Activated T-cell treated with anti-CD3 and anti-CD28 coated beads for 1 hour (primary cell): ENCODE measurements at regions not wholly inside any gene's neighbourhood (a gene's known extent, or its start where the extent isn't known, plus 50 kb on each side); places are given as distances from the start of the nearest gene placed in this dataset.
A peak's percentile ranks its signal among the peaks of the same experiment; 100 is the strongest.
"Not testable (repeated sequence)": the region's sequence is repeated elsewhere in the genome, so short reads cannot be mapped to it uniquely, and the experiment has no call there.

Experiments
- DNase-seq: peaks from one replicate; pipeline ENCODE4 v3.0.0-alpha.2; 2020; ENCODE audit warnings: low read depth

DNA sequence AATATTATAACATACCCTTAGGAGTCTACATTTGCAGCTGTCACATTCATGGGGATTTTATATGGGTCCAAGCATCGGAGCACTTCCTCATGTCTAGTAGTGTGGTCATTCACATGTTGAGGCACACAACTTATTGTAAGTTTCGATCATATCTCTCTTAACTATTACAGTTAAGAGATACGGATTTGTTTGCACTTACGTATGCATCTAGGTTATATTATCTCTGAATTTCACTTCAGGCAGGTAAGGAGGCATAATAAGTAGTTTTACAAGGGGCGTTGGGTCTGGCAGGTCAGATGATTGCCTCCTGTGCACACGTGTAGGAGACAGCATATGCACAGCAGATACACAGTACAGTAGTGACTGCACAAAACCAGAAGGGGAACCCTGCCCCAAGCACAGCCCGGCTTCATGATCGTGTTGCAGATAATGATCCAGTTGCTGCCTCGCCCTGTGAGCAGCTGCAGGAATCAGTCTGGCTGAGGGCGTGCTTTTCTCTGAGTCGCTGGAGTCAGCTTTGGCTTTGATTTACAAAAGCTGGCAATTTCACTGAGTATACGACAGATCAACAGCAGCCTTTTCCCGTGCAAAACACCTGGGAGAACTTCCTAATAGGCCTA is 302.9 kb upstream of the GATB start:
- DNase-seq: no peak

DNA sequence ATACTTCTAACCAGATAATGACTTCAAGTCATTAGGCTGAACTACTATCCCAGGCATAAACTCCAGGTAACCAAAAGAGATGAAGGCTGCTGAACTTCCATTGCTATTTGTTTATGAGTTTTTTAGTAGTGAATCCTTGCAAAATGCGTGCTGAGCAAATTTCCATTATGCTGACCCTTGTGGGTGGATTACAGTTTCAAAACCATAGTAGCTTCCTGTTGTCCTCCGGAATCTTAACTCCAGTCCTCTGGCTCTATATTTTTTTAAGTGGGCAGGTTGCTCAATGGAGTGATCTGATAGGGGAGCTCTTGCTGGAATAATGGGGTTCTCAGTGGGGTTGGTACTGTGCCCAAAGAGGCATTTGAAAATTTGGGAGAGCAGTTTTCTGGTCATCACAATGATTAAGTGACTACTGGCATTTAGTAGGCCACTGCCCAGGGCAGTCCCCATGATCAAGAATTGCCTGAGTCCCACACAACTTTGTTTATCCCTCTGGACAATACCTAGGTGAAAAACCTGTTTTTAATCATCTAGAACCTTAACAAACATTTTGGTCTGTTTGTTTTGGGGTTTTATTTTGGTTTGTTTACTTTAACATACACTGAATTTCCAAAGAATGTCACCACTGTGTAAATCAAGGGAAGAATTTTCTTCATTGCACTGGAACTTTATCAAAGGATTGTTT is 302.3 kb upstream of the GATB start:
- no peak for DNase-seq

DNA sequence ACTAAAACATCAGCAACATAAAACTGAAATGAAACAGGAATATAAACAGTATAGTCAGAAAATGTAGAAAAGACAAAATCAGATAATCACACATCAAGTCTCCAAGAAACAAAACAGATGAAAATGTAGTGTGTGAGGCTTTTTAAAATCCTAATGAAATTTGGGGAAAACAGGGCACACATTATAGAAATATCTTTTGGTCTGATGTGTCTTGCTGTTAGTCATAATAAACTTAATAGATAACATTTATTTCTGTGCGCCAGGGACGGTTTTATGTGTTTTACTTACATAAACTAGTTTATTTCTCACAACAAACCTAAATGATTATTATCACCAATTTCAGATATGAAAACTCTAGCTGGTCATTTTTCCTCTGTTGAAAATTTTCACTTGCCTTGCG is 293.9 kb upstream of the GATB start:
- no peak for DNase-seq

DNA sequence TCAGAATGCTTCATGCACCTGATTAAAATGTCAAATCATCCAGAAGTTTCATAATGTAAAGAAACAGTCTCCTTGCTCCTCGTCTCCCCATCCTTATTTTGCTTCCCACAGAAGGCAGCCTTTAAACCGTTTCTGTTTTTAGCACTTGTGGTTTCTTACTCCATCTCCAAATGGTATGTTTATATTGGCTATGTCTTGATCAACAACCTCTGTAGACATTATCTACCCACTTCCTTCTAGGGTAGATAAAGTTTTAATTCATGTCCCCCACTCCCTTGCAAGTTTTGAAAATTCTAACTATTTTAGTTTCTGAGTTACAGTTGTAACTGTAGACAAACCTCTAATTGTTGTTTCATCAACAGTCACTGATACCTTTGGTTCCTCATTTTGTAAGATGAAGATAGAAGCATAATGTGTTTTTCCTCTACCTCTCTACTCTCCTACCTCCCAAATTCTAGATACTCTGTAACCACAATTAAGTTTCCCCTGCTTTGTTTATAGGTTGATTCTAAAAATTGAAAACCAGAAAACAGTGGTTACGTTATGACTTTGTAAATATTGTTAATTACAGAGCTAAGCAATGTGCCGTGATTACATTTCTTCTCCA is 291.7 kb upstream of the GATB start:
- DNase-seq: no peak

DNA sequence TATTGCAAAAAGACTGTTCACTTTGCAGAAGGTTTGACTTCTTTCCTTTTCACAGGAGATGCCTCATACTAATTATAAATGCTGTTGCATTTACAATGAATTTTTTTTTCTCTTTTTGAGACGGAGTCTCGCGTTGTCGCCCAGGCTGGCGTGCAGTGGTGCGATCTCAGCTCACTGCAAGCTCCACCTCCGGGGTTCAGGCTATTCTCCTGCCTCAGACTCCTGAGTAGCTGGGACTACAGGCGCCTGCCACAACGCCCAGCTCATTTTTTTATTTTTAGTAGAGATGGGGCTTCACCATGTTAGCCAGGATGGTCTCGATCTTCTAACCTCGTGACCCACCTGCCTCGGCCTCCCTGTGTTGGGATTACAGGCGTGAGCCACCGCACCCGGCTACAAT is 290.5 kb upstream of the GATB start:
- not testable (repeated sequence) for DNase-seq

DNA sequence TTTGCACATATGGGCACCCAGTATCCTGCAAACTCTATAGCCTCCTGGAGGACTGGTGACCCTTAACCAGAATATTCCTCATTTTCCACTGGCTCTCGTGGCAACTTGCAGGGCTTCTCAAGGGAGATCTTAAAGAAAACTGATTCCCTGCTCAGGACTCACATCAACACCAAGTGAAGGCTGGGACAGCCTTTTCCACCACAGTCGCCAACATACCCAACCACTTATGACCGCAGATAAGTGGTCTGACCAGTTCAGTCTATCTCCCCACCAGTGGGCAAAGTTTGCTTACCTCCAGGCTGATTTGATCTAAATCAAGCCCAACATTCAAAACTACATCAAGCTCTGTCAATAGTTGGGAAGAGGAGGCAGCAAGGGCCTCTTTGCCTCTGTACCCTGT is 289.3 kb upstream of the GATB start:
- no peak for DNase-seq

DNA sequence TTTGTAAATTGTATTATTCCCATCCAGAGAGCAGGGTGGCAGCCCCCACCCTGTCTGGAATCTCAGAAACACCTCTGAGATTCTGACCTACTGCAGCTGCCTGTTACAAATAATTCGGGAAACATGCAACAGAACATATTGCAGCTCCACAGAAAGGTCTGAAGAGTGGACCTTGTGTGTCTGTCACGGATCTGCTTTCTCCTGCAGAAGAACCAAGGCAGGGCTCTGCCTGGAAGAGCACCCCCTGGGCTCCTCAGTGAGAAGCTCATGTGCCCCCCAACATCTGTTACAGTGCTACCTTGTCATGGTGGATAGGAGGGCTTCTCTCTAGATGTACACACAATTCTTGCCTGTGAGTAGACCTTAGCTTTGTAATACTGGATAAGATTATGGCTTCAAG is 286.6 kb upstream of the GATB start:
- no peak for DNase-seq

DNA sequence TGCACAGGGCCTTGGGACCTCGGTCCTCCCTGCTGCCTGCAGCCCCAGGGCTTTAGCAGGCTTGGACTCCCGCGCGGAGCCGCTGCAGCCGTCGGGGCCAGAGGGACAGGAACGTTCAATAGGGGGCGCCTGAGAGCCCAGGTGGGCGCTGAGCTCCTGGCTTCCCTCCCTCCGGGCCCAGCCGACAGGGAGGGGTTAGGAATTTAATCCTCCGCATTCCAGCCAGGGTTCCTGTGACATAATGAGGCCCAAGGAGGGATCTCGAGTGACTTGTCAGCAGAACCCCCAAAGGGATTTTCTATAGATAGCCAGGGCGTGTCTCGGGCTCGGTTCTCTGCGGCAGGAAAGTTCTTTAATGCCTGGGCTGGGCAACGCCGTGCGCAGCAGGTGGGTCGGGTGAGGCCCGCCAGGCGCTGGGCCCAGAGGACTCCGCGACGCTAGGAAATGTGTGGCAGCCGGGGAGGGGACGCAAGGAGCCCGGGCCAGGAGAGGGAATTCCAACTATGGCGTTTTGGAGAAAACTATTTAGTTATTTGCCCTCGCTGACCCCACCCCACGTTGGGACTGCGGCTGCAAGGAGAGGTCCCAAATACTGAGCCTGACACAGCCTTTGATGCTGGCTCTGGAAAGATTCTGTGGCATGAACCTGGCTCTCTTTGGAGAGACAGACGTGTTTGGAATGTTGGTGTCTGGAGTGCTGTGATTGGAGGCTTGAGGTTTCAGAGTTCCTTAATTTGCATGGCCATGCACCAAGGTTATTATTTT is 285.2 kb upstream of the GATB start:
- DNase-seq: peak; percentile 6

DNA sequence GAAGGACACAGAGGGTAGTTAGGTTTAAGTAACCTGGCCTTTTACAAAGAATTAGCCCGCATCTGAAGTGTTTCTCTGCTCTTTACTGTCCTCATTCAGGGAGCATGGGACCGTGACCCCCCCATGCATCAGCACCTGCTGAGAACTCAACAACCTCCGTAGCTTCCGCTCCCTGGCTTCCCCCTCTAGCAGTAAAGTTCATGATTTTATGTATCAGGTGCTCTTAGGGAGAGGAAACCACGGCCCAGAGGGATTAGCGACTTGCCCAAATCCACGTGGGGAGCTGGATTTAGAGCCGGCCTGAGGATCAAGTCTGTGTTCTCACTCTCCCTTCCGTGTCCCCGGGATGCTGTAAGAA is 284.6 kb upstream of the GATB start:
- no peak for DNase-seq

DNA sequence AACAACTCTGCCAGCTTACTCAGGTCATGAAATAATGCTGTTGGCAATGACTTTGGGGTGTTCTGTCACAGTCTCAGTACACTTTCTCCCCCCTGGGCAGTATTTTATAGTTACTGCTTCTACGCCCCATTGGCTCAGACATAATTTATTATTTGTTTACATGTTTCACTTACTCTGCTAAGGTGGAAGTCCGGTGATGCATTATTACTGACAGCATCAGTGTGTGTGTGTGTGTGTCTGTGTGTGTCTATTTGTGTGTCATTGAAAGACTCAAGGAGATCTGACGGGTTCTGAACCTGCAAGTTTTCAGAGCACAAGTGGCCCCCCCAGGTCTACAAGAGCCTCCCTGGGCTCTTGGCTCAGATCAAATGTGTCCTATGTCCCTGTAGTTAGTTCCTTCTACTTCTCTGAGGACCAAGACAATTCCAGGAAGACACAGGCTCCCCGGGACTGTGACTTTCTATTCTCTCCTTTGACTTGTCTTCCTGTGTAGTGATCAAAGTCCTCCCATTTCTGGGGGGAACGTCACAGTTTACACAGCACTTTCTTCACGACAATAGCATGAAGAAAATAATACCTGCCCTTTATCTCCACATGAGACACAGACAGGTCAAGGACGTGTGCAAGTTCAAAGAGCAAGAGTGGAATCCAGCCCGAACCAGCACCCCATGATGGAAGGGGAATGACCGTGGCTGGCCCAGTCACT is 283.7 kb upstream of the GATB start:
- DNase-seq: no peak

DNA sequence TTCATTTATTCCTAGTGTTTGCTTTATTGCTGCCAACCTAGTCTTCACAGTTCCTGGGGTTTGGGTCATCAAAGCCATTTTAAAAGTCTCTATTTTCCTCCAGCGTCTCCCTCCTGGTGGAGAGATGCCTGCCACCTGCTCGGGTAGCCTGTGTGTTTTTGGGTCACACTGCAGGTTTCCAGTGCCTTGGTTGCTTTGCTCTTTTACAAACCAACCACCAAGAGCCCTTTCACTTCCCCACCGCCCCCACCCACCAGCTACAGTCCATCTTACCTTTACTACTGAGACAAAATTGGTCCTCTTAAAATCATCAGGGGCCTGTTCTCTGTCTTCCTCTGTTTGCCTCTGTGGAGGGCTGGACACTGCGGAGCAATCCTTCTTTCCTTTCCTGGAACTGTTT is 280.5 kb upstream of the GATB start:
- DNase-seq: no peak

DNA sequence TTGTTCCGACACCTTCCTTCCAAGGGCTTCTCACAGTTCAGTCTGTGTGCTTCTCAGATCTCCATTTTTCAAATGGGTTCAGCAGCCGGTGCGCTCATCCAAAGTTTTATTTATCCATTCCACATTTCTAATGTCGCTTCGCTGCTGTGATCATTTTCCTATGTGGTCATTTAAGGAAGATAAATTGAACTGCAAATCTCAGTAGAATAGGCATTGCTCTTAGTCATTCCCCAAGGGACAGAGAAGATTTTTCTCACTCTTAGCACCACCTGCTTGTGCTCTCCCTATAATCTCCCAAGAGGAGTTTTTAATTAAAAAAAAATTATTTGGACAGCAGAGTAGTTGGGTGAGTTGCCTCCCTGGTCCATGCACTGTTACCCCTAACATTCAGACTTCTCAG is 278.9 kb upstream of the GATB start:
- DNase-seq: no peak

DNA sequence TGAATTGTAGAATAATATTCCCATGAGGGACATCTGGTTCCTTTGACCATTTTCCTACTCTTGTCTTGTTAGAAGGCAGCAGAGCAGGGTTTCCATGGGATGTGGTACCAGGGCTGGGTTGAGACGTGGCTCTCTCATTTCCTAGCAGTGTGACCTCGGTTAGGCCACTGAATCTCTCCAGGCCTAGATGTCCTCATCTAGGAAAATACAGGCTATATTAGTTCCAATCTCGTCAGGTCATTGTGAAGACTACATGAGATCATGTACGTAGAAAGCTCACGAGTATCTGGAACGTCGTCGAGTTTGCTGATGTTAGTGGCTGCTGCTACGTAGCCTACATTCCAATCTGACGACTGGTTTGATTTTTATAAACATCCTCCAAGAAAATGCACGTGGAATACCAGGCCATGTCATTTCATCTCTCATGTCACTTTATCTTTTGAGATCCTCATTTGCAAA is 278.2 kb upstream of the GATB start:
- no peak for DNase-seq

DNA sequence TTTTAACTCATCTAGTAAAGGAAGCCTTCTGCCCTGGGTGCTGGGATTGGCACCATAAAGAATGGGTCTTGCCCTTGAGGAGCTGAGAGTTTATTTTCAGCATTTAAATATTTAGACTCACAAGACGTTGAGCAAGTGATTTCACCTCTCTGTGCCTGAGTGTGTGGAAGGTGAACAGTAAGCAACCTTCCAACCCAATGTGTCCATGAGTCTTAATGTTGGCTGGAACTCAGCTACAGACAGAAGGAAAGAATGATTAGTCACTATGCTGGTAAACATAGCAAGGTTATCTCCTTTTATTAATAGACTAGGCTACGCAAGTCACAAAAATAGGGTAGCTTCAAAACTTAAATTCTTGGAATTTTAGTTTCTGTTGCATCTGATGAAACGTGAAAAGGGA is 277.4 kb upstream of the GATB start:
- no peak for DNase-seq

DNA sequence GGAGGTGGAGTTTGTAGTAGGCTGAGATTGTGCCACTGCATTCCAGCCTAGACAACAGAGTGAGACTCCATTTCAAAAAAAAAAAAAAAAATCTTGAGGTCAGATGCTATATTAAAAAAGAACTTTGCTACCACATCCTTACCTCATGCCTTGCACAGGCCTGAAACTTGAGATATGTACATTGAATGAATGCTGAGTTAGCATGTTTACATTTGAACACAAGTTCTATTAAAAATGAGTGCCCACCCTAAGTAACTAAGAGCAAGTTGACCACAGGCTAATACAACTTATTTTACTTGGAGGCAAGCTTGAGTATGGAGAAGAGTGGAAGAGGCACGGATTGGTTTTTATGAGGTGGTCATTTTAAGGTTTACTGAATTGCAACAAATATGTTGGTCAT is 276.6 kb upstream of the GATB start:
- no peak for DNase-seq

DNA sequence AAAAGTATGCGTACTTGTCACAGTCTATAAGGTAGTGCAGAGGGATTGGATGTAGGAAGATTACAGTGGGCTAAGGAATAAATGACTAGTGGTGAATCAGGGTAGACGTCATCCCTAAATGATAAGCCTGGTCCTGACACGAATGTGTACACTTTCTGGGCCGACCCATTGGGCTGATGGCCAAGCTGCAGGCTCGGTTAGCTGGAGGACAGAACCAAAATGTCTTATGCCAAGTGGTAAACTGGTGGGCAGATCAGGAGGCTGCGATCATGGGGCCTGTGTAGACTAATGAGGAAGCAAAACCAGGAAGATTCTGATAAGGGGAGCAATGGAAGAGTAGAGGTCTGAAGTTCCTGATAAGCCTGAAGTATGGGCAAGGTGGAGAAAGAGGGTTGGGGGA is 272.8 kb upstream of the GATB start:
- DNase-seq: no peak

DNA sequence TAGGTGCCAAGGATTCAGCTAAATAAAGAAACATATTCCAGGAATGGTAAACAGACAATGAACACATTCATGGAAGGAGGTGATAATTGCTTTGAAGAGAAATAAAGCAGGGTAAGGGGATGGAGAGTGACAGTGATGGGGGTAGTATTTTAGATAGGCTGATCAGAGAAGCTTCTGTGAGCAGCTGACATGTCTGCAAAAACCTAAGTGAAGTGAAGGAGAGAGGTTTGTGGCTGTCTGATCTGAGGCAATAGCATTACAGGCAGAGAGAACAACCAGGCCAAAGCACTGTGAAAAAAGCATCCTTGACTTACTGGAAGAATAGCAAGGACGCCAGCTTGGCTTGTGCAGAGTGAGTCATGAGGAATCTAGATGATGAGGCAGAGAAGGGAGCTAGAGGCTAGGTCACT is 271.9 kb upstream of the GATB start:
- DNase-seq: no peak

DNA sequence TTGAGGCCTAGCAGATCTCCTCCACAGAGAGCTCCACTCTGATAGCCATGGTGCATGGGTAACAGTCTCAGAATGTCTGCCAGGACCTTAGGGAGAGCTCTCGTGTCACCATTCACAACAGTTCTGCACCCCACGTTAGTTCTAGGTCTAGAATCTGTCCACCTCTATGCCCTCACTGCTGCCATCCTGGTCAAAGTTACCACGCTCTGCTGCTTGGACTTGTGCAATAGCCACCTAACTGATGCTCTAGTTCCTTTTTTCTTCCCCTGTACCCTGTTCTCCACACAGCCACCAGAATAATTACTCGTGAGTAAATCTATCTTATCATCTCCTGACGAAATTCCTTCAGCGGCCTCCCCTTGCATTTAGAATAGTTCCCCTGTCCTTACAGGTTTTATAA is 268.8 kb upstream of the GATB start:
- no peak for DNase-seq

DNA sequence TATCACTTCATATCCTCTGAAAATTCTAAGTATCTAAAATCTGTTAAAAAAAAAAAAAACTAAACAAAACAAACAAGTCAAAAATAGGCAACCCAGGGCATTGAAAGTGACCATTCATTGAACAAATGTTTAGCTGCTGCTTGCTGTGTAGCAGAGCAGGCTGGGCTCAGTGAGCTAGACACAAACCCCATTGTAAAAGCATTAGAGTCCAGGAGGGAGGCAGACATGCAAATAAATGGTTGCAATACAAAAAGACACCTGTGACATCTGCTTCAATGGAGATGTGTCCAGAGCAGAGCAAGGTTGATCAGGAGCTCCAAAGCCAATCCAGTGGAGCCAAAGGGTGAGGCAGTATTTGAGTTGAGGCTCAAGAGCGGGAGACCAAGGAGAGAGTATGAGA is 267.3 kb upstream of the GATB start:
- DNase-seq: no peak

DNA sequence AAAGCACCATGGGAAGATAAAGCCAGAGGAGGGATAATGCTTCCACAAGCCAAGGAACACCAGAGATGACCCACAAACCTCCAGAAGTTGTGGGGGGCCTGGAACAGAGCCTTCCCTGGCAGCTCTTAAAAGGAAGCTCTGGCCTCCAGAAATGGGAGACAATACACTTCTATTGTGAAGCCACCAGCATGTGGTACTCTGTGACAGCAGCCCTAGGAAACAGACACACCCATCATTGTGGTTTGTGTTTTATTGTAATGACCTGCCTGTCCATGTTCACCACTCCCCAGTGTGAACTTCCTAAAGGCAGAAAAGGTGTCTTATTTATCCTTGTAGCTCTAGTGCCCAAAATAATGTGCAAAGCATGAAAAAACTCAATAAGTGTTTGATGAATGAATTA is 264.1 kb upstream of the GATB start:
- DNase-seq: no peak

DNA sequence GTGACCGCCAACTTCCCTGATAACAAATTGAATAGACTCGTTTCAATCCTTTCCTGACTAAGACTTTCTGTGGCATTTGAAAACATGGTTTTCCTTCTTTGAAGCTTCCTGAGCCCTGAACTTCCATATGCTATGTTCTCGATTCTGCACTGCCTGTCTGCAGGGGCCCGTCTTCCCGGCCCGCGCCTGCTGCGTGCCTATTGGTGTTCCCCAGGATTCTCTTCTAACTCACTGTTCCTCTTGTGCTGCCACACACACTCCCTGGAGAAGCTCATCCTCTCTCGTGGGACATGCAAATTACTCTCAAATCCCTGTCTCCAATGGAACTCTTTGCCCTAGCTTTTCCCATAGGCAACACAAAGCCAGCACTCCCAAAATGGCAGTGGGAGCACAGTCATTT is 262.9 kb upstream of the GATB start:
- DNase-seq: no peak

DNA sequence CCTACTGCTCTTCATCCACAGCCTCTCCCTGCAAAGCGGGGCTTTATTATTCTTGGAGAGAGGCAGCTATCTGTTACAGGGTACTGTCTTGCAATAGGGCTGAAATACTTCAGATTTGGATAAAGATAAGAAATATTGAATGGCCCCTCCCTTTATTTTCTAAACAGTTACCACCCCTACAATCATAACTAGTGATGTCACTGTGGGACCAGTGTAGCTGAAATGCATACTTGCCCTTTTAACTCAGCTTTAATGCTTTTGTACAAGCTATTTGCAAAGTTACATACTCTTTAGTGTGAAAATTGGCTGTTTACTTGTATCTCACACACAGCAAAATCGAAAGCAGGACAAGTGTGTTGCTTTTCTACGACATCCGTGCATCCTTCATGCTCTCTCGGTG is 261.7 kb upstream of the GATB start:
- no peak for DNase-seq
